ENCODE measurements at regions not wholly inside any gene's neighbourhood (a gene's known extent, or its start where the extent isn't known, plus 50 kb on each side); places are given as distances from the start of the nearest gene placed in this dataset.
A peak's percentile ranks its signal among the peaks of the same experiment; 100 is the strongest.

GRCh38 chr20:10856237-10857015 lies 182.6 kb upstream of the JAG1 start (continued):
- TF ChIP-seq SMAD3 (CRISPR knock-in tag; IDR thresholded peaks at IDR 0.05) (no peak), SALL1 (CRISPR knock-in tag; IDR thresholded peaks at IDR 0.05) (no peak), ZNF546 (CRISPR knock-in tag; conservative IDR thresholded peaks at IDR 0.05) (no peak), GATA4 (IDR thresholded peaks at IDR 0.05; ENCODE audit: borderline replicate concordance, low read depth) (no peak), LCORL (IDR thresholded peaks at IDR 0.05) (no peak), LCORL (CRISPR knock-in tag; IDR thresholded peaks at IDR 0.05) (no peak), RFX5 (IDR thresholded peaks at IDR 0.05; ENCODE audit: low read depth, low read length) (no peak), WIZ (CRISPR knock-in tag; IDR thresholded peaks at IDR 0.05) (no peak), ZSCAN29 (CRISPR knock-in tag; conservative IDR thresholded peaks at IDR 0.05) (no peak), ZNF616 (CRISPR knock-in tag; IDR thresholded peaks at IDR 0.05; ENCODE audit: low read depth) (no peak), ZBTB1 (CRISPR knock-in tag; IDR thresholded peaks at IDR 0.05; ENCODE audit: borderline replicate concordance) (no peak), KAT8 (CRISPR knock-in tag; IDR thresholded peaks at IDR 0.05) (no peak), ZNF577 (CRISPR knock-in tag; IDR thresholded peaks at IDR 0.05; ENCODE audit: borderline replicate concordance, low read depth) (no peak), ZNF34 (CRISPR knock-in tag; IDR thresholded peaks at IDR 0.05; ENCODE audit: borderline replicate concordance) (no peak), DNMT1 (CRISPR knock-in tag; IDR thresholded peaks at IDR 0.05) (no peak), FOXM1 (CRISPR knock-in tag; IDR thresholded peaks at IDR 0.05) (no peak), FOSL2 (CRISPR knock-in tag; IDR thresholded peaks at IDR 0.05) (0 out of 2 replicates have a peak, but pooled peaks have one; percentile 31), ZNF749 (CRISPR knock-in tag; IDR thresholded peaks at IDR 0.05; ENCODE audit: borderline replicate concordance) (no peak), TSC22D2 (CRISPR knock-in tag; IDR thresholded peaks at IDR 0.05; ENCODE audit: borderline replicate concordance) (no peak), CREB1 (IDR thresholded peaks at IDR 0.05) (no peak), CREB1 (CRISPR knock-in tag; IDR thresholded peaks at IDR 0.05) (no peak)
- TF ChIP-seq, protein P1, sequence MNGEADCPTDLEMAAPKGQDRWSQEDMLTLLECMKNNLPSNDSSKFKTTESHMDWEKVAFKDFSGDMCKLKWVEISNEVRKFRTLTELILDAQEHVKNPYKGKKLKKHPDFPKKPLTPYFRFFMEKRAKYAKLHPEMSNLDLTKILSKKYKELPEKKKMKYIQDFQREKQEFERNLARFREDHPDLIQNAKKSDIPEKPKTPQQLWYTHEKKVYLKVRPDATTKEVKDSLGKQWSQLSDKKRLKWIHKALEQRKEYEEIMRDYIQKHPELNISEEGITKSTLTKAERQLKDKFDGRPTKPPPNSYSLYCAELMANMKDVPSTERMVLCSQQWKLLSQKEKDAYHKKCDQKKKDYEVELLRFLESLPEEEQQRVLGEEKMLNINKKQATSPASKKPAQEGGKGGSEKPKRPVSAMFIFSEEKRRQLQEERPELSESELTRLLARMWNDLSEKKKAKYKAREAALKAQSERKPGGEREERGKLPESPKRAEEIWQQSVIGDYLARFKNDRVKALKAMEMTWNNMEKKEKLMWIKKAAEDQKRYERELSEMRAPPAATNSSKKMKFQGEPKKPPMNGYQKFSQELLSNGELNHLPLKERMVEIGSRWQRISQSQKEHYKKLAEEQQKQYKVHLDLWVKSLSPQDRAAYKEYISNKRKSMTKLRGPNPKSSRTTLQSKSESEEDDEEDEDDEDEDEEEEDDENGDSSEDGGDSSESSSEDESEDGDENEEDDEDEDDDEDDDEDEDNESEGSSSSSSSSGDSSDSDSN (CRISPR knock-in tag; IDR thresholded peaks at IDR 0.05), result no peak
- TF ChIP-seq, protein P2, sequence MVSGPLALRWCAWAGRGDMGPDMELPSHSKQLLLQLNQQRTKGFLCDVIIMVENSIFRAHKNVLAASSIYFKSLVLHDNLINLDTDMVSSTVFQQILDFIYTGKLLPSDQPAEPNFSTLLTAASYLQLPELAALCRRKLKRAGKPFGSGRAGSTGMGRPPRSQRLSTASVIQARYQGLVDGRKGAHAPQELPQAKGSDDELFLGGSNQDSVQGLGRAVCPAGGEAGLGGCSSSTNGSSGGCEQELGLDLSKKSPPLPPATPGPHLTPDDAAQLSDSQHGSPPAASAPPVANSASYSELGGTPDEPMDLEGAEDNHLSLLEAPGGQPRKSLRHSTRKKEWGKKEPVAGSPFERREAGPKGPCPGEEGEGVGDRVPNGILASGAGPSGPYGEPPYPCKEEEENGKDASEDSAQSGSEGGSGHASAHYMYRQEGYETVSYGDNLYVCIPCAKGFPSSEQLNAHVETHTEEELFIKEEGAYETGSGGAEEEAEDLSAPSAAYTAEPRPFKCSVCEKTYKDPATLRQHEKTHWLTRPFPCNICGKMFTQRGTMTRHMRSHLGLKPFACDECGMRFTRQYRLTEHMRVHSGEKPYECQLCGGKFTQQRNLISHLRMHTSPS (CRISPR knock-in tag; IDR thresholded peaks at IDR 0.05; ENCODE audit: low read depth), result no peak
- TF ChIP-seq, protein P3, sequence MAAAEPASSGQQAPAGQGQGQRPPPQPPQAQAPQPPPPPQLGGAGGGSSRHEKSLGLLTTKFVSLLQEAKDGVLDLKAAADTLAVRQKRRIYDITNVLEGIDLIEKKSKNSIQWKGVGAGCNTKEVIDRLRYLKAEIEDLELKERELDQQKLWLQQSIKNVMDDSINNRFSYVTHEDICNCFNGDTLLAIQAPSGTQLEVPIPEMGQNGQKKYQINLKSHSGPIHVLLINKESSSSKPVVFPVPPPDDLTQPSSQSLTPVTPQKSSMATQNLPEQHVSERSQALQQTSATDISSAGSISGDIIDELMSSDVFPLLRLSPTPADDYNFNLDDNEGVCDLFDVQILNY (CRISPR knock-in tag; conservative IDR thresholded peaks at IDR 0.05), result no peak
